ENCODE measurements at regions not wholly inside any gene's neighbourhood (a gene's known extent, or its start where the extent isn't known, plus 50 kb on each side); places are given as distances from the start of the nearest gene placed in this dataset.

GRCh38 chr4:34236118-34236517 is 2008.2 kb downstream of the ARAP2 start:
- no peaks in the 10 kb centered on the region for H3K4me1 ChIP-seq (ENCODE audit: control insufficient read depth, insufficient read depth, low read length)
- no peaks in the 10 kb centered on the region for H3K27me3 ChIP-seq (ENCODE audit: control insufficient read depth, insufficient read depth, low read length)
- H3K36me3 ChIP-seq (ENCODE audit: control insufficient read depth, insufficient read depth, low read length), result no peaks in the 10 kb centered on the region
- no peaks in the 10 kb centered on the region for H3K9me3 ChIP-seq (ENCODE audit: control insufficient read depth, insufficient read depth, low read length)
- H3K4me3 ChIP-seq (ENCODE audit: low read depth, low read length), result no peak overlapping the region
- no peak overlapping the region for H3K9ac ChIP-seq (ENCODE audit: low read depth, low read length)

- Histone ChIP-seq H3K36me3 (ENCODE audit: control insufficient read depth, insufficient read depth, low read length) (no peaks in the 10 kb centered on the region), H3K27me3 (ENCODE audit: control insufficient read depth, insufficient read depth, low read length) (no peaks in the 10 kb centered on the region), H3K4me1 (ENCODE audit: control insufficient read depth, insufficient read depth, low read length) (no peaks in the 10 kb centered on the region), H3K4me3 (ENCODE audit: low read depth, low read length) (no peak overlapping the region), H3K9me3 (ENCODE audit: control insufficient read depth, insufficient read depth, low read length) (no peaks in the 10 kb centered on the region), H3K9ac (ENCODE audit: low read depth, low read length) (no peak overlapping the region)
Observed at GRCh38 chr4:34245276-34245675, 1999.0 kb downstream of the ARAP2 start.

GRCh38 chr4:34250562-34250961 is 1993.8 kb downstream of the ARAP2 start:
- Histone ChIP-seq H3K36me3 (ENCODE audit: control insufficient read depth, insufficient read depth, low read length) (no peaks in the 10 kb centered on the region), H3K4me3 (ENCODE audit: low read depth, low read length) (no peak overlapping the region), H3K9me3 (ENCODE audit: control insufficient read depth, insufficient read depth, low read length) (no peaks in the 10 kb centered on the region), H3K9ac (ENCODE audit: low read depth, low read length) (no peak overlapping the region), H3K4me1 (ENCODE audit: control insufficient read depth, insufficient read depth, low read length) (no peaks in the 10 kb centered on the region), H3K27me3 (ENCODE audit: control insufficient read depth, insufficient read depth, low read length) (no peaks in the 10 kb centered on the region)

GRCh38 chr4:34253239-34253638 is 1991.1 kb downstream of the ARAP2 start:
- Histone ChIP-seq H3K9me3 (ENCODE audit: control insufficient read depth, insufficient read depth, low read length) (no peaks in the 10 kb centered on the region), H3K27me3 (ENCODE audit: control insufficient read depth, insufficient read depth, low read length) (no peaks in the 10 kb centered on the region), H3K36me3 (ENCODE audit: control insufficient read depth, insufficient read depth, low read length) (no peaks in the 10 kb centered on the region), H3K9ac (ENCODE audit: low read depth, low read length) (no peak overlapping the region), H3K4me1 (ENCODE audit: control insufficient read depth, insufficient read depth, low read length) (no peaks in the 10 kb centered on the region), H3K4me3 (ENCODE audit: low read depth, low read length) (no peak overlapping the region)

DNA sequence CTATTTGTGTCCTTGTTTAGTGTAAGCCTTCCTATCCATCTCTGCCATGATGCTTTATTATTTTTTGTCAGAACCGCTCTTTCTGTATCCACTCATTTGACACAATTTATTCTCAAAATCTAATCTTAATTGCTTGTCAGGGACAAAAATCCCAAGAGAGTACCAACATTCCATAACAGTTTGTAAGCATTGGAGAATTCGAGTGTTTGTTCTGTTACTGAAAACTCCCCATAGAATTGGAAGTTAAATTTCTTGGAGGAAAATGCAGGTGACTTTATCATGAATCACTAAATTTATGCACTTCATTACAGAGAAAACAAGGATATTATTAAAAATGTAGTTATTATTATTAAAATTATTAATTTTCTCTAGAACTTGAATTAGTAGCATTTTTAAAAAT is 1986.1 kb downstream of the ARAP2 start:
- Histone ChIP-seq H3K4me1 (ENCODE audit: control insufficient read depth, insufficient read depth, low read length) (no peaks in the 10 kb centered on the region), H3K4me3 (ENCODE audit: low read depth, low read length) (no peak overlapping the region), H3K9ac (ENCODE audit: low read depth, low read length) (no peak overlapping the region), H3K9me3 (ENCODE audit: control insufficient read depth, insufficient read depth, low read length) (no peaks in the 10 kb centered on the region), H3K36me3 (ENCODE audit: control insufficient read depth, insufficient read depth, low read length) (no peaks in the 10 kb centered on the region), H3K27me3 (ENCODE audit: control insufficient read depth, insufficient read depth, low read length) (no peaks in the 10 kb centered on the region)

DNA sequence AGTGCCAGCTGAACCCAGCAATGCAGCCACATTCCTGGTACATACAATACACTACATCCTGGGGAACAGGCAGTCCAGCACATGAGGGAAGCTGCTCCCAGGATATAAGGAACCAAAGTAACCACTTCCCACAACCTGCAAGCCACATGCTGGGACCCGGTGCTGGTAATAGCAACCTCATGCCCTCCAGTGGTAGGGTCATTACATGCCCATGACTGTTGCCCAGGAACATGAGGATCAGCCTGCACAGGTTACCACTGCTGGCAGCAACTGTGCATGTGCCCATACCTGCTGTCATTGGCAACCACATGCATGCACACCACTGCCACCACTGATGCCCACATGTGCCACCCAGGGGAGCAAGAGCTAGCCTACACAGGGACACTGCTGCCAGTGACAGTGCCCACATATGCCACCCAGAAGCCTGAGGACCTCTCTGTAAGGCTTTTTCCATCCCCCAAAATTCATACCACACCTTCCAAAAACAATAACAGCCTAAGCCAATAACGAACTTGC is 1982.5 kb downstream of the ARAP2 start:
- Histone ChIP-seq H3K9ac (ENCODE audit: low read depth, low read length) (no peak overlapping the region), H3K9me3 (ENCODE audit: control insufficient read depth, insufficient read depth, low read length) (no peaks in the 10 kb centered on the region), H3K4me1 (ENCODE audit: control insufficient read depth, insufficient read depth, low read length) (no peaks in the 10 kb centered on the region), H3K4me3 (ENCODE audit: low read depth, low read length) (no peak overlapping the region), H3K36me3 (ENCODE audit: control insufficient read depth, insufficient read depth, low read length) (no peaks in the 10 kb centered on the region), H3K27me3 (ENCODE audit: control insufficient read depth, insufficient read depth, low read length) (no peaks in the 10 kb centered on the region)

GRCh38 chr4:34269613-34270012 is 1974.7 kb downstream of the ARAP2 start:
- H3K36me3 ChIP-seq (ENCODE audit: control insufficient read depth, insufficient read depth, low read length), result no peaks in the 10 kb centered on the region
- H3K4me1 ChIP-seq (ENCODE audit: control insufficient read depth, insufficient read depth, low read length), result no peaks in the 10 kb centered on the region
- no peak overlapping the region for H3K9ac ChIP-seq (ENCODE audit: low read depth, low read length)
- no peaks in the 10 kb centered on the region for H3K27me3 ChIP-seq (ENCODE audit: control insufficient read depth, insufficient read depth, low read length)
- H3K9me3 ChIP-seq (ENCODE audit: control insufficient read depth, insufficient read depth, low read length), result no peaks in the 10 kb centered on the region
- no peak overlapping the region for H3K4me3 ChIP-seq (ENCODE audit: low read depth, low read length)

GRCh38 chr4:34271479-34272355 is 1972.6 kb downstream of the ARAP2 start:
- no peaks in the 10 kb centered on the region for H3K27me3 ChIP-seq (ENCODE audit: control insufficient read depth, insufficient read depth, low read length)
- H3K9me3 ChIP-seq (ENCODE audit: control insufficient read depth, insufficient read depth, low read length), result no peaks in the 10 kb centered on the region
- H3K4me1 ChIP-seq (ENCODE audit: control insufficient read depth, insufficient read depth, low read length), result no peaks in the 10 kb centered on the region
- H3K9ac ChIP-seq (ENCODE audit: low read depth, low read length), result no peak overlapping the region
- no peak overlapping the region for H3K4me3 ChIP-seq (ENCODE audit: low read depth, low read length)
- no peaks in the 10 kb centered on the region for H3K36me3 ChIP-seq (ENCODE audit: control insufficient read depth, insufficient read depth, low read length)

DNA sequence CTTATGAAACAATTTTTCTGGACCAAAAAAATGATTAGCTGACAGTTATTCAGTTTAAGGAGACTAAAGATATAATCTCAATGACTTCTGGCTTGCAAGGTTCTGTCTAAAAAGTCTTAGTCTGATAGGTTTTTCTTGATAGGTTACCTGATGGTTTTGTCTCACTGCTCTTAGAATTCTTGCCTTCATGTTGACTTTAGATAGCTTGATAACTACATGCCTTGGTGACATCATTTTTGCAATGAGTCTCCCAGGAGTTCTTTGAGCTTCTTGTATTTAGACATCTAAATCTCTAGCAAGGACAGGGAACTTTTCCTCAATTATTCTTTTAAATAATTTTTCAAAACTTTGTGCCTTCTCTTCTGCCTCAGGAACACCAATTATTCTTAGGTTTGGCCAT is 1965.3 kb downstream of the ARAP2 start:
- H3K36me3 ChIP-seq (ENCODE audit: control insufficient read depth, insufficient read depth, low read length), result no peaks in the 10 kb centered on the region
- no peak overlapping the region for H3K4me3 ChIP-seq (ENCODE audit: low read depth, low read length)
- no peaks in the 10 kb centered on the region for H3K4me1 ChIP-seq (ENCODE audit: control insufficient read depth, insufficient read depth, low read length)
- H3K9me3 ChIP-seq (ENCODE audit: control insufficient read depth, insufficient read depth, low read length), result no peaks in the 10 kb centered on the region
- no peaks in the 10 kb centered on the region for H3K27me3 ChIP-seq (ENCODE audit: control insufficient read depth, insufficient read depth, low read length)
- no peak overlapping the region for H3K9ac ChIP-seq (ENCODE audit: low read depth, low read length)

DNA sequence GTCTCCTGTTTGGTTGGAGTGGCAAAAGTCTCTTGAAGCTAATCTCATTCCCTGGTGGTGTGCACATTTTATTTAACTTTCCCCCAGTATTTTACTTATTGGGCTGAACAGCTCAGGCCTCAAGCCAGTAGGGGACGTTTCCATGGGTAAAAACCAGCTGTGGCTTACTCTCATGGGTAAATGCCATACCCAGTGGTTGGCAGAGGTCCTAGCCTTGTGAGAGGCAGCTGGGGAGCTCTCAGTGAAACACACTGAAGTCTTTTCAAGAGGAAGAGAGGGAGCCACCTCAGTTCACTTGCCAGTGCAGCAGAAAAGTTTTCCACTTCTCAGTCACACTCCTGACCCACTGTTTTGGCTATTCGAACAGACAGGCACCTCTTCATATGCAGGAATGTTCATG is 1964.2 kb downstream of the ARAP2 start:
- Histone ChIP-seq H3K4me3 (ENCODE audit: low read depth, low read length) (no peak overlapping the region), H3K4me1 (ENCODE audit: control insufficient read depth, insufficient read depth, low read length) (no peaks in the 10 kb centered on the region), H3K9me3 (ENCODE audit: control insufficient read depth, insufficient read depth, low read length) (no peaks in the 10 kb centered on the region)

DNA sequence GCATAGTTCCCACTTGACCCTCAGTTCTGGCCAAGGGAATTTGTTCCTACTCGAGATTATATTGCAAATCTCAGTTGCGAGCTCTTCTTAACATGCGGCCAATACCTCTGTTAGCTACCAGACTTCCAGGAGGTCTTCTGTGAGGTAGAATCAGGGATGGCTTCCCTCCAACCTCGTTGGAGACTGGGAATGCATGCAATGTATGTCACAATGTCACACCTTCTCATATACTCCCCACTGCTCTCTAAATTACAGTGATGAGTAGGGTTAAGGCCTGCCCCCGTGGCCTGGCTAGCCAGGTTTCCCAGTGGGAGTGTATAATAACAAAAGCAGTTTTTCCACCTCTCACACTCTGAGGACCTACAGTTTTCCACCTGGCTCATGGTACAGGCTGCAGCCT is 1962.5 kb downstream of the ARAP2 start:
- Histone ChIP-seq H3K4me3 (ENCODE audit: low read depth, low read length) (no peak overlapping the region), H3K9ac (ENCODE audit: low read depth, low read length) (no peak overlapping the region), H3K9me3 (ENCODE audit: control insufficient read depth, insufficient read depth, low read length) (no peaks in the 10 kb centered on the region), H3K36me3 (ENCODE audit: control insufficient read depth, insufficient read depth, low read length) (no peaks in the 10 kb centered on the region), H3K27me3 (ENCODE audit: control insufficient read depth, insufficient read depth, low read length) (no peaks in the 10 kb centered on the region), H3K4me1 (ENCODE audit: control insufficient read depth, insufficient read depth, low read length) (no peaks in the 10 kb centered on the region)

More for the DNA sequence above, 1964.2 kb downstream of the ARAP2 start:
- Histone ChIP-seq H3K27me3 (ENCODE audit: control insufficient read depth, insufficient read depth, low read length) (no peaks in the 10 kb centered on the region), H3K36me3 (ENCODE audit: control insufficient read depth, insufficient read depth, low read length) (no peaks in the 10 kb centered on the region), H3K9ac (ENCODE audit: low read depth, low read length) (no peak overlapping the region)

- no peaks in the 10 kb centered on the region for H3K4me1 ChIP-seq (ENCODE audit: control insufficient read depth, insufficient read depth, low read length)
- H3K4me3 ChIP-seq (ENCODE audit: low read depth, low read length), result no peak overlapping the region
- H3K9me3 ChIP-seq (ENCODE audit: control insufficient read depth, insufficient read depth, low read length), result no peaks in the 10 kb centered on the region
- H3K36me3 ChIP-seq (ENCODE audit: control insufficient read depth, insufficient read depth, low read length), result no peaks in the 10 kb centered on the region
- no peak overlapping the region for H3K9ac ChIP-seq (ENCODE audit: low read depth, low read length)
- H3K27me3 ChIP-seq (ENCODE audit: control insufficient read depth, insufficient read depth, low read length), result no peaks in the 10 kb centered on the region
Observed at GRCh38 chr4:34289489-34289888, 1954.8 kb downstream of the ARAP2 start.
